Hematopoietic multipotent progenitor cell treated with erythropoietin and hydrocortisone succinate and interleukin-3 and kit ligand, for 6 days (in vitro differentiated cells): ENCODE measurements at regions not wholly inside any gene's neighbourhood (a gene's known extent, or its start where the extent isn't known, plus 50 kb on each side); places are given as distances from the start of the nearest gene placed in this dataset.
"Not testable (repeated sequence)": the region's sequence is repeated elsewhere in the genome, so short reads cannot be mapped to it uniquely, and the experiment has no call there.

Source experiments
- DNase-seq: peaks from one replicate; pipeline ENCODE4 v3.0.0-alpha.2; 2015

GRCh38 chr6:1230281-1230680 is 81.6 kb upstream of the FOXQ1 start:
- no peak for DNase-seq

- DNase-seq: no peak
Observed at GRCh38 chr6:1229808-1230207, 82.1 kb upstream of the FOXQ1 start.

GRCh38 chr6:1229301-1229700 is 82.6 kb upstream of the FOXQ1 start:
- DNase-seq: no peak

GRCh38 chr6:1228754-1229191 is 83.1 kb upstream of the FOXQ1 start:
- DNase-seq: no peak

- DNase-seq: no peak
Observed at GRCh38 chr6:1227935-1228753, 83.8 kb upstream of the FOXQ1 start.

- no peak for DNase-seq
Observed at GRCh38 chr6:1227600-1227934, 84.3 kb upstream of the FOXQ1 start.

- DNase-seq: no peak
Observed at GRCh38 chr6:1226277-1227099, 85.4 kb upstream of the FOXQ1 start.

- no peak for DNase-seq
Observed at GRCh38 chr6:1224514-1224913, 87.4 kb upstream of the FOXQ1 start.

- no peak for DNase-seq
Observed at GRCh38 chr6:1222728-1223595, 88.9 kb upstream of the FOXQ1 start.

- DNase-seq: no peak
Observed at GRCh38 chr6:1217396-1217795, 94.5 kb upstream of the FOXQ1 start.

- no peak for DNase-seq
Observed at GRCh38 chr6:1216488-1216974, 95.4 kb upstream of the FOXQ1 start.

GRCh38 chr6:1215884-1216487 is 95.9 kb upstream of the FOXQ1 start:
- DNase-seq: no peak

- no peak for DNase-seq
Observed at GRCh38 chr6:1215023-1215422, 96.9 kb upstream of the FOXQ1 start.

GRCh38 chr6:1212919-1213318 is 99.0 kb upstream of the FOXQ1 start:
- DNase-seq: no peak

- DNase-seq: not testable (repeated sequence)
Observed at GRCh38 chr6:1212138-1212537, 99.8 kb upstream of the FOXQ1 start.

GRCh38 chr6:1210631-1211030 is 101.3 kb upstream of the FOXQ1 start:
- not testable (repeated sequence) for DNase-seq

GRCh38 chr6:1208876-1209275 is 103.0 kb upstream of the FOXQ1 start:
- no peak for DNase-seq

GRCh38 chr6:1203546-1203945 is 108.4 kb upstream of the FOXQ1 start:
- DNase-seq: no peak

GRCh38 chr6:1202201-1202600 is 109.7 kb upstream of the FOXQ1 start:
- no peak for DNase-seq

GRCh38 chr6:1201547-1202200 is 110.2 kb upstream of the FOXQ1 start:
- no peak for DNase-seq

- no peak for DNase-seq
Observed at GRCh38 chr6:1200409-1201101, 111.3 kb upstream of the FOXQ1 start.

GRCh38 chr6:1200081-1200408 is 111.9 kb upstream of the FOXQ1 start:
- DNase-seq: no peak
